GM18517 (cell line): ENCODE measurements at regions not wholly inside any gene's neighbourhood (a gene's known extent, or its start where the extent isn't known, plus 50 kb on each side); places are given as distances from the start of the nearest gene placed in this dataset.
"Not testable (repeated sequence)": the region's sequence is repeated elsewhere in the genome, so short reads cannot be mapped to it uniquely, and the experiment has no call there.

Experiments
- ATAC-seq: cut with Tn5 transposase; IDR thresholded peaks from one replicate; pipeline ENCODE4 v1.9.1; 2021; ENCODE audit warnings: mild to moderate bottlenecking, moderate library complexity; ENCODE audit not compliant: unreplicated experiment

DNA sequence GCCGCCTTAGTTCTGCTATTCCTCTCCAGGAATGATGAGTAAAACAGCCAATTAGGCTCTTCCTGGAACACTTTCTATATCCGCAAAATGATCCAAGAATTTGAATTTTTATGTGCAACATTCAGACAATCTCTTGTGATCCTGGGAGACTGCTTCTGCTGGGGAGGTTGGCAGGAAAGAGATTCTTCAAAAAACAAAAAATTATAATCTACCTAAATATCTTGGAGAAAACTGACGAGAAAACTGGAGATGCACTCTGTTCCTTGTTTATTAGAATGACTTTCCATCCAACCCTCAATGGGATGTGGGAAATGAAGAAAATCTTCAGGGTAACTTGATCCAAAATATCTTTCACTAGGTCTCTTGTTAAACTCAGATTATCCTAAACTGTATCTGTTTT lies 346.3 kb upstream of the UBE2E2 start:
- no peak for ATAC-seq

DNA sequence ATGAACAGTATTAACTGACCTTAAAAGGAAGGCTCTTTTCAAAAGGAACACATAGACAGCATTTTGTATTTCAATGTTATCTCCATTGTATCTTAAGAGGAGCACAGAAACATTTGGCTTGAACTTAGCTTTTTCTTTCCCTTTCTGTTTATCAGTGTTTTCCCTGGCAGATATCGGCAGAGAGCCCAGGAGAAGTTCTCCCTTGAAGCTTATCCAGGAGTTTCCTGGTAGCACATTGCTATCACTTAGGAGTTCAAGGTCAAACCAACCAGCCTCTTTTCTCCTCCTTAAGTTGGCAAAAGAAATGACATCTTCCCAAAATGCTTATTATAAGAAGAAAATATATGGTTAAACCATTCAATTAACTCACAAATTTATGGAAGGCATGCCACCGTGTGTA lies 344.6 kb upstream of the UBE2E2 start:
- ATAC-seq: no peak

DNA sequence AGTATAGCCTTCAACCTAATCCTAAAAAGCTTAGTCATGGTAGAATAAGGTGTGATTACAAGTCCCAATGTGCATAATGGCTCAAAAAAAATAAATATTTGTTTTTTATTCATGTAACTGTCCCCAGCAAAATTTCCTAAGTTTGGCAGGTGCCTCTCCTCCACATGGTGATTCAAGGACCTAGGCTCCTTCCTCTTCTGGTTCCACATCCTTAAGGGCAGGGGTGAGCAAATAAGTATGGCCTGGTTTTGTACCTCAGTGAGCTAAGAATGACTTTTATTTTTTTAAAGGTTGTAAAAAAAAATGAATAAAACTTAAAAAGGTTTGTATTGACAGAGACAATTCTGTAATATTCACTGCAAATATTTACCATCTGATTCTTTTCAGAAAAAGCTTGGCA lies 343.5 kb upstream of the UBE2E2 start:
- no peak for ATAC-seq

DNA sequence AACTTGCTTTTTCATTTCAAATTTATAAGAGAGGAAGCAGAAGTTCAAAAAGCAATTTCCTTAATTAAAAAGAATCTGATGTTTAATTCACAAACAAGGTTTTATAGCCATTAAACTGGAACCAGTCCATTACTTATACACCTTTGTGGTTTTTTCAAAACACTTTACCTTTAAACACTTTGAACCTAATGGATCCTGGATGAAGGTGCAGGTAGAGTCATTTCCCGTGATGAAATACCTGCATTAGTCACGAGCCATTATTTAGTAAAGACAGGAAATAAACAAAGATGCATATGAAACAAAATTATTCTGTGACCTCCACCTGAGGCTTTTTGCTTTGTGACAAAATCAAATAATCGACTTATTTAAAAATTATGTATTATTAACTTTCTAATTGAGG lies 341.7 kb upstream of the UBE2E2 start:
- ATAC-seq: no peak

DNA sequence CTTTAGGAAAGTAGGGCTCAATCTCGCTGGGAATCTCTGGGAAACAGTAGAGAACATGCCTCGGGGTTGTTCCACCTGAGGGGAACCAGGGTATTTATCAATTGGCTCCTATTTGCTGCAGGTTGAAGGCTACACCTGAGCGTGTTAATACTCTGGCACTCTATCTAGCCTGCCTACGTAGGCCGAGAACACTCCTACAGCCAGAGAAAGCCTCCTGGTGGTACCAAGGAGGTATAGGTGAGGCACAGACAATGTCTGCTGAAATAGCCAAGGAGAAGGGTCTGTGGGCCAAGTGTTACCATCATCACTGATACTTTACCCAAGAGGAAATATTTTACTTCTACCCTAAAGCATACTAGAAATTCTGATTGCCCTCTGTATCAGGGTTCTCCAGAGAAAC lies 341.0 kb upstream of the UBE2E2 start:
- ATAC-seq: no peak

DNA sequence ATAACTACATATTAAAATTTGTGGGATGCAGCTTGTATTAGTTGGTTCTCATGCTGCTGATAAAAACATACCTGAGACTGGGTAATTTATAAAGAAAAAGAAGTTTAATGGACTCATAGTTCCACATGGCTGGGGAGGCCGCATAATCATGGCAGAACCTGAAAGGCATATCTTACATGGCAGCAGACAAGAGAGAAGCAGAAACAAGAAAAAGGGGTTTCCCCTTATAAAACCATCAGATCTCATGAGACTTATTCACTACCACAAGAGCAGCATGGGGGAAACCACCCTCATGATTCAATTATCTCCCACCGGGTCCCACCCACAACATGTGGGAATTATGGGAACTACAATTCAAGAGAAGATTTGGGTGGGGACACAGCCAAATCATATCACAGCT lies 320.3 kb upstream of the UBE2E2 start:
- not testable (repeated sequence) for ATAC-seq

DNA sequence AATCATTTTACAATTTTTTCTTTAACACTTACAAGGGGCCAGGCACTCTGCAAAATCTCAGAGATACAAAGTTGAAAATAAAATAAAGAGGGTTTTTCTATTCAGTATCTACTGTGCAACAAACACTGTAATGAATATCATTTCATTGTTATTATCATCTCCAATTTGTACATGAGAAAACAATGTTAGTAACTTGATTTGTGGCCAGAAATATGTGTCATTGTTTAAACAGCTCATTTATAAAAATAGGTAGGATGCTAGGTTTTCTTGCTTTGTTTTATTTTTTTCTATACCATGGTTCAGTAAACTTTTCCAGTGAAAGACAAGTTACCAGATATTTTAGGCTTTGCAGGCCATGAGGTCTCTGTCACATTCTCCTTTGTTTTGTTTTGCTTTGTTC lies 318.1 kb upstream of the UBE2E2 start:
- no peak for ATAC-seq

DNA sequence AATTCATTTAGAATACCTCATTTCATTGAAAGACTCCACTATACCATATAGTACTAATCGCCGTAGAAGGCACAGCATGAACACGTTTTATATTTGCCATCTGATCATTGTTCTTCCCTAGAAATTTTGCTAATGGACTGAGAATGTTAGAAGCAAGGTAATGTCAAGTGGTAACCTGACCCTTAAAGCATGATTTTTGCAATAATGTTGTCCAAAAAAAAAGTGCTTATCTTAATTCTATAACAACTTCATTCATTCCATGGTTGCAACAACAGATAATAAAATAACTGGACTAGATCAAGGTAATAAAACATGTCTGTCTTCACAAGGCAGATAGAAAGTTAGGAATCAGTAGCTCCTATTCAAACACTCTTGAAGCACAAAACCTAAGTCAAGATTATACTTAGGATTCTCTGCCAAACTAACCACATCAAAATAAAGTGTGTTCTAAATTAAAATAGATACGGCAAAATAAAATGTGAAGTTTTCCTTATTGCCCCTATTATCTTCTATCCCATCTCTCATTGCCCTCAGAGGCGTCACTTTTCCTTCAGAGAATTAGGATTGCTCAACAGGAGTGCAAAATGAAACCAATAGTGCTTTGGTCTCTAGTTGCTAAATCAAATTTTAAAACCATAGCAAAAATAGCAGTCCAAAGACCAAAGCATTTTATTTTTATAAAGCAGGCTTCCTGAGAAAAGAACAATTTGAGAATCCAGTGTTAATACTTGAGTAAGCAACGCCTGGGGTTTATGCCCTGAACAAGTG lies 317.4 kb upstream of the UBE2E2 start:
- no peak for ATAC-seq

DNA sequence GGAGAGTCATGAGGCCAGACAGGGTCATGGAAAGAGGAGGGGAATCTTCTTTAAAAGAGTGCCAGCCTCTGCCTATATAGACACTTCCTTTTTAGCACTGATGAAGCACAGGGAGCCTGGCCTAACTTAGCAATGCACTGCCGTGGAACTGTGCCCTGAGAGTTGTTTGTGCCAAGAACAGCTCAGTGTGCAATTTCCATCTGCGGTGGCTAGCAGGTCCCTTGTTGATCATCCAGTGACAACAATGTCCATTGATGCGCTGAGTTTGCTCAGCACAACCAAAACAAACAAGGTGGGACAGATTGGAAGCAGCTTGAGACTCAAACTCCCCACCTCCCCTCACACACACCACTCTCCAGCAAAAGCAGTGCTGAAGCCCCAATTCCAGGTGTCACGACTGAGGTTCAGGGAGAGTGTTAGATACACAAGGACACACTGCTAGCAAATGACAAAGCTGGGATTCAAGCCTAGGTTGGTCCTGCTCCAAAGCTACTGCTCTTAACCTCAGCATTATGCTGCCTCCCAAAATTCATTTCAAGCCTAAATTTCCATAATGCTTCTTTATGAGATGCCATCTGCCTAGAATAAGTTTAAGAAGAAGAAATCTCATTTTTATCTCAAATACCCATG lies 316.6 kb upstream of the UBE2E2 start:
- no peak for ATAC-seq

DNA sequence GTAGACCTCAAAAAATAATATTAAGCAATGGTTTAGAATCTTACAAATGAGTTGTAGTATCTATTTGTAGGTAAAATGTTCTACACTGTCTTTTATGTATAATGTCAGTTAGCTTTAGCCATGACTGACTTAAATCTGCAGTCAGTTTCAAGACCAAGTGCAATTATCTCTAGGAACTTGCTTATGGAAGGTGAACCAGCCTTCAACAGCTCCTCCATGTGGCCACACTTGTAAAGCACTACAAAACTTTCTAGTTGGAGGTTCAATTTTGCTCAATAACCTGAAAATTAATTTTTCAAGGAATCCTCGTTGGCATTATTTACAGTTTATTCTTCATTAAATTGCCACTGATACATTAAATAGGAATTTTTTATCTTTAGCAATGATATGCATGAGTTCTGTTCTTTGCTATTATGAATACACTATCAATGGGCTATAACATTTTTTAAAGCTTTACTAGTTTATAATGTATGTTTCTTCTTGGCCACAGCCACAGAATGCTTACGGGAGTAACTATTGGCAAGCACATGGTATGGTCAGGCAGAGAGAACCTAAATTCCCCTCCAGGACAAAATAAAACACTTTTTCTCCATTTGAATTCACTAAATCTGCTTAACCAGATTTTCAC lies 315.3 kb upstream of the UBE2E2 start:
- ATAC-seq: peak; percentile 59

DNA sequence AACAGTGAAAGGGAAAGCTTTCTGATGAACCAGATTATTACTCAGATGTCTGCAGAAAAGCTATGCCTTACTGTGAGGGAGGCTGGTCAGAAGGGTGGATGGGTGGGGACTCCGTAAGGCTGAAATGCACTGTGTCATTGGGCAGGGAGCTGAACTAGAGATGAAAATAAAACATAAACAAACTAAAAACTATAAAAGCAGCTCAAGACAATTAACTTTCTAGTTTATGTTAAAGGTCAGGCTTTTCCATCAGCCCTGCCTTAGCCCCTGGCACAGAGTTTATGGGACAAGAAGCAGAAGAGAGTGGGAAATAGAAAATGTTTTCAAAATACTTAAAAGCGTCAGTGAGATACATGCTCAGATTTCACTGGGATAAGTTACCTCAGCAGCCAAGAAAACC lies 310.0 kb upstream of the UBE2E2 start:
- no peak for ATAC-seq

DNA sequence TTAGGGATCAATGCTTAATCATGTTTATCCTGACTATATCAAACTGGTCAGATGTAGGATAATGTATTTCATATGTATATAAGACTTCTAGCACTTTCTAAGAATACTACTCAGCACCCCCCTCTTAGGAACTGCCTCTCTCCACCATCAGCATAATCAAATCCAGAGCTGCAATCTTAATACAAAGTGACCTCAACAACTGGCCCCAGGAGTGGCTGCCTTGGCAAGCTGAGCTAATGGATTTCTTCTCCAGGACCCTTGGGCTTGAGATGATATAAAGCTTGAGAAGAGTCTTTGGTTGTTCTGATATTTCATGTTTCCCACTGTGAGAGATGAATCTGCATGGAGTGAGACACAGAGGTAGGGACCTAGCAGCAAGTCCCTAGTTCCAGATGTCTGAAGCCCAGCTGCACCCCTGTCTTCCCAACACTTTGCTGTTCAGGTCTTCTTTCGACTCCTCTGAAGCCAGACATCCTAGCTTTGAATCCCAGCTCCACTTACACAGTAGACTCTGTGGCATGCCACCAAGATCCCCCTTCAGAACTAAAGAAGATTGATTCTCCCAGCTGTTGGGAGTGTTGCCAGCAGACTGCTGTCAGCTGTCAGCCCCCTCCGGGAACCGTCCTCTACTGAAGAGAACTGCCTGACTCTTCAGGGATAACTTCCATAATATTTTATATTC lies 309.3 kb upstream of the UBE2E2 start:
- ATAC-seq: no peak

DNA sequence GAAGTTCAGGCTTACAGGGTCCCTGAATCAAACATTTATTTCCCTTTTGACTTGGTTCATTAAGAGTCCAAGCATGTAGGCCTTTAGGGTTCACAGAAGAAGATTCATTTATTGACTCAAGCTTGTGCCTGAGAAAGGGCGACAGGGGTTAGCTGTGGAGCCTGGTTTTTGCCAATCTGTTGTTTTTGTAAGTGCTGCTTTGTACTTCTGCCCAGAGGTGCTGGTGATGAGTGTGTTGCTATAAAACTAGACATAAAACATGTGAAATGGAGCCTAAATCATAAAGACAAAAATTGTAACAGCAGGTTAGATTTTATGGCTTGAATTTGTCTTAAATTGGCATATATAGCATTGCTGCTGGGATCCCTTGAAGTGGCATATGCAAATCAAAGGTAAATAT lies 308.3 kb upstream of the UBE2E2 start:
- ATAC-seq: no peak

DNA sequence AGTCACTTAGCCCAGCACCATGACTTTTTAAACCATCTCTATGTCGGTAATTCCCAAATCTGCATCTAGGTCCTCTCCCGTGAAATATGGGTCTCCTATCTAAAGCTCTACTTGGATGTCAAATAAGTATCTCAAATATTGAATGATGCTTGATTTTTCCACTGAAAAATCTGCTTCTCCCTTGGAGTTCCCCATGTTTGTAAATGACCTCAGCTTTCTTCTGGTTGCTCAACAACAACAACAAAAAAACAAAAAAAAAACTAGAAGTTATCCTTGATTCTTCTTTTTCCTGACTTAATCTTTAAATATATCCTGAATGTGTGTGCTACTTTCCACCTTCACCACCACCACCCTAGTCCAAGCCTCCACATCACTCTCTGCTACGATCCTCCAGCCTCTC lies 307.5 kb upstream of the UBE2E2 start:
- ATAC-seq: no peak

DNA sequence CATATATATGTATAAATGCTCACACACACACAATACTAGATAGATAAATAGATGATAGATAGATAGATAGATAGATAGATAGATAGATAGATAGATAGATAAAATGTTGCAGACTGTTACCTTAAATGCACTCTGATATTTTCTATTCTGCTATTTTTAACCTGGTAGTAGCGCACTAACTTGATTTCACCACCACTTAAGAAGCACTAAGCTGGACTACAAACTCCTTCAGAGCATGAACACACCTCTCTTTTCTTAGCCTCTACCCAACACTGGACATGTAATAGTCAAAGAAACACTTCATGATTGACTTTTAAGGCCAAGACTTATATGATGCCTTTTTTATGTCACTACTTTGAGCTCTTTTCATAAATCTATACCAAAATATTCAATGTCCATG lies 304.6 kb upstream of the UBE2E2 start:
- ATAC-seq: no peak

DNA sequence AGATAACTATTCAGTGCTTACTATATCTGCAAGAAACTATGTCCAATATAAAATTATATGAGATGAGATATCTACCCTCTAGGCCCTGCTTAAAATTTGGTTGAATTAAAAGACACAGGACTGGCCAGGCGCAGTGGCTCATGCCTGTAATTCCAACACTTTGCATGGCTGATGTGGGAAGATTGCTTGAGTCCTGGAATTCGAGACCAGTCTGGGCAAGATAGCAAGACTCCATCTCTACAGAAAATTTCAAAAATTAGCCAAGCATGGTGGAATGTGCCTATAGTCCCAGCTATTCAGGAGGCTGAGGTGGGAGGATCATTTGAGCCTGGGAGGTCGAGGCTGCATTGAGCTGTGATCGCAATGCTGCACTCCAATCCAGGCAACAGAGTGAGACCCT lies 303.7 kb upstream of the UBE2E2 start:
- ATAC-seq: no peak

DNA sequence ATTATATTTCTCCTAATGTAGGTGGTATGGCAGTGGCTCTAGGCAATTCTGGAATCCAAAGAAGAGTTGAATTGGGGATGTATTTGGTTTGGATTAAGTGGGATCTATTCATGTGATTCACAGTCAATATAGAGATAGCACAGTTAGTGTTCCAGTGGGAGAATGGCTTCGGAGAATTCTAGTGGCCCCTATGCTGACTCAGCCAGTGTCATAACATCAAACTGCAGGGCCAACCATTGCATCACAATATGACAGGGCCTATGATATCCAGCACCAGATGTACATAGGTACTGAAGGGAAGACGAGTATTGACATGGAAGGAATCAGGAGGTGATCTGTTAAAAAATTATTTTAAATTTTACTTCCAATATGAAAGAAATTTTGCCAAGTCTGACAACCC lies 302.8 kb upstream of the UBE2E2 start:
- no peak for ATAC-seq

DNA sequence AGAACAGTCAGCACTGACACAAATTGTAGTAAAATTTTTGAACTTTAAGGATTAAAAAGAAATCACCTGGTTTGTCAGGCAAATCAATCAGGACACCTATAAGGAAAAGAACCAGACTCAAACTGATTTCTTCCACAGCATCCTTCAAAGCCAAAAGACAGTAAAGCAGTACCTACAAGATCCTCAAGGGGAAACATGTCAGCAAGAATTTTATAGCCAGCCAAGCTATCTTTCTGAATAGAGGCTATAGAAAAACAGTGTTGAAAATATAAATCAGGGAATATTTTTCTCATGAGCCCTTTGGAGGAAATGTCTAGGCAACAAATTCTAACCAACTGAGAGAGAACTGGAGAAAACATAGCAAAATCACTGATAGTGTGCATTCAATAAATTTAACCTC lies 301.4 kb upstream of the UBE2E2 start:
- ATAC-seq: no peak

DNA sequence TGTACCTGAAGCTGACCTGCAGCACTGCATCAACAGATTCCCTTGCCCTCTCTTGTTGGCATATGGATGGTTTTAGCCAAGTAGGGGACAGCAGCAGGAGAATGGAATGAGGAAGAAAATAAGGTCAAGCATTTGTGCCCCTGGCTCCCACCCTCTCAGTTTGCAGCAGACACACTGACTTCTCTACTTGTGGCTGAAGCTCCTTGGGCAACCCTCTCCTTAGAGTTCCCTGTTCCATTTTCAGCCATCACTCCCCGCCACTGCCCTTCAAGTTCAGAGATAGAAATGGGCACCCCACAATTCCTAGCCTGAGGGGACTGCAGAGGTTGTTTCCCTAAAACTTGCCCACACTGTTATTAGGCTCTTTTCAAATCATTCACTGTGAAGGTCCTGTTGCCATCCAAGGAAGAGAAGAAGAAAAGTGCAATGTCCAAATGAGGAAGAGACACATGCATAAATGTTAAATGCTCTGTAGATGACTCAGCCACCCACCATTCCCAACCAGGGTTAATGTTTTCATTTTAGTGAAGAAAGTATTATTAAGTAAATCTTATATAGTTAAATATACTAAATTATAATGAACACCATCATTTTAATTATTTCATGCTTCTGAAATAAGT lies 295.9 kb upstream of the UBE2E2 start:
- ATAC-seq: no peak

DNA sequence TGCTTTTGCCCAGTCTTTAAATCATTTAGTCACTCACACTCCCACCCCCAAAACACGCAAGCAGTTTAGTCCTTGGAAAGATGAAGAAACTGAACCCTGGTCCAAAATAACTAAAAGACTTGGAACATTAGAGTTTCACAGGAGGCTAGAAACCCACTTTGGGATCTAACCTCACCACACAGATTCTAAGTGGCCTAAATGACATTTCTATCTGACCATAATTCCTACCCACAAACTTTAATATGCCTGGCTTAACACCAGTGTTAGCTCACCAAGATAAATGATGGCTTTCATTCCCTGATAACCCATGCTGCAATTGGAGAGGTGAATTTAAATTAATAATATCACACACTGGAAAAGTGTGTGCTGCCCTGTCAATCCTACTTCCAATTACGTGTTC lies 295.3 kb upstream of the UBE2E2 start:
- ATAC-seq: no peak

DNA sequence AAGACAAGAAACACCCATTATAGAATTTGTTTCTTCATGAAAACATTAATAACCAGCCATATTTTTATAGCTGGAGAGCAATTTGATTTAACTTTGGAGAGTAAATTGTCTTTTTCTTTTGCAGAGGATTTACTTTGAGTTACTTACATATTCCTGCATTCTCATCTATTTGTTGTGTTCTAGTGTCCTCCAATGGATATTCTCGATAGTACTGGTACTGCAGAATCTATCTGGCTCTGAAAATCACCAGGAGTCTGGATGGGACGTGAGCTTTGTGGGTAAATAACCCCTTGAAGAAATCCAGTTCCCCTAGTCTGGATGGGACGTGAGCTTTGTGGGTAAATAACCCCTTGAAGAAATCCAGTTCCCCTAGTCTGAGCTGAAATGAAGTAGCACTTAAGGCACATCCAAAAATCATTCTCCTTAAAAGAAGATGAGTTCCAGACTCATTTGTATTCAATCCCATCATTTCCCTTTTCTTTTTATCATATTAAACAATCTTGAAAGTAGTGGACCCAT lies 294.1 kb upstream of the UBE2E2 start:
- ATAC-seq: no peak
